ENCODE measurements at regions not wholly inside any gene's neighbourhood (a gene's known extent, or its start where the extent isn't known, plus 50 kb on each side); places are given as distances from the start of the nearest gene placed in this dataset.

GRCh38 chr4:183030823-183031222 is 68.2 kb upstream of the WWC2 start (continued):
- TF ChIP-seq, protein P1, sequence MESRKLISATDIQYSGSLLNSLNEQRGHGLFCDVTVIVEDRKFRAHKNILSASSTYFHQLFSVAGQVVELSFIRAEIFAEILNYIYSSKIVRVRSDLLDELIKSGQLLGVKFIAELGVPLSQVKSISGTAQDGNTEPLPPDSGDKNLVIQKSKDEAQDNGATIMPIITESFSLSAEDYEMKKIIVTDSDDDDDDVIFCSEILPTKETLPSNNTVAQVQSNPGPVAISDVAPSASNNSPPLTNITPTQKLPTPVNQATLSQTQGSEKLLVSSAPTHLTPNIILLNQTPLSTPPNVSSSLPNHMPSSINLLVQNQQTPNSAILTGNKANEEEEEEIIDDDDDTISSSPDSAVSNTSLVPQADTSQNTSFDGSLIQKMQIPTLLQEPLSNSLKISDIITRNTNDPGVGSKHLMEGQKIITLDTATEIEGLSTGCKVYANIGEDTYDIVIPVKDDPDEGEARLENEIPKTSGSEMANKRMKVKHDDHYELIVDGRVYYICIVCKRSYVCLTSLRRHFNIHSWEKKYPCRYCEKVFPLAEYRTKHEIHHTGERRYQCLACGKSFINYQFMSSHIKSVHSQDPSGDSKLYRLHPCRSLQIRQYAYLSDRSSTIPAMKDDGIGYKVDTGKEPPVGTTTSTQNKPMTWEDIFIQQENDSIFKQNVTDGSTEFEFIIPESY (IDR thresholded peaks at IDR 0.05) = no peak
- TF ChIP-seq, protein P2, sequence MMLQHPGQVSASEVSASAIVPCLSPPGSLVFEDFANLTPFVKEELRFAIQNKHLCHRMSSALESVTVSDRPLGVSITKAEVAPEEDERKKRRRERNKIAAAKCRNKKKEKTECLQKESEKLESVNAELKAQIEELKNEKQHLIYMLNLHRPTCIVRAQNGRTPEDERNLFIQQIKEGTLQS (IDR thresholded peaks at IDR 0.05) = no peak
- no peak for TF ChIP-seq MAX (IDR thresholded peaks at IDR 0.05)

- no peak for DNase-seq (ENCODE audit: low spot score)
- Histone ChIP-seq H3K36me3 (ENCODE audit: control insufficient read depth in 4 of 4, insufficient read depth in 3 of 4, low read depth in 1 of 4, low read length in 3 of 4) (no peaks in the 10 kb centered on the region), H3K9me3 (ENCODE audit: control insufficient read depth in 4 of 4, low read length in 3 of 4) (no peaks in the 10 kb centered on the region), H3K27me3 (ENCODE audit: control insufficient read depth in 4 of 4, insufficient read depth in 4 of 4, low read length in 3 of 4) (peaks cover 0 to 2% (median 0%) of the 10 kb centered on the region in 4 donors), H3K27ac (ENCODE audit: low read depth in 1 of 2, low read length in 2 of 2) (no peak overlapping the region), H3K9ac (ENCODE audit: low read depth in 1 of 2, low read length in 2 of 2) (no peak overlapping the region), H3K4me3 (ENCODE audit: low read depth in 1 of 3, low read length in 3 of 3) (no peak overlapping the region), H3K4me1 (ENCODE audit: control insufficient read depth in 4 of 4, insufficient read depth in 4 of 4, low read length in 3 of 4) (no peaks in the 10 kb centered on the region)
- TF ChIP-seq RAD21 (IDR thresholded peaks at IDR 0.05) = no peak
- TF ChIP-seq YY1 (IDR thresholded peaks at IDR 0.05) = no peak
- TF ChIP-seq EGR1 (IDR thresholded peaks at IDR 0.05; ENCODE audit: low read depth in 2 of 2) = no peak
- TF ChIP-seq, protein P1 (IDR thresholded peaks at IDR 0.05) = no peak
- no peak for TF ChIP-seq JUND (IDR thresholded peaks at IDR 0.05)
- no peak for TF ChIP-seq SP1 (IDR thresholded peaks at IDR 0.05)
- TF ChIP-seq FOXA2 (IDR thresholded peaks at IDR 0.05) = no peak
- TF ChIP-seq GABPA (IDR thresholded peaks at IDR 0.05 in 1 of 2, conservative IDR thresholded peaks at IDR 0.05 in 1 of 2) = no peak
- TF ChIP-seq, protein P2 (IDR thresholded peaks at IDR 0.05) = no peak
- TF ChIP-seq TAF1 (conservative IDR thresholded peaks at IDR 0.05) = no peak
- no peak for TF ChIP-seq RXRA (IDR thresholded peaks at IDR 0.05)
- no peak for TF ChIP-seq HNF4A (conservative IDR thresholded peaks at IDR 0.05)
- TF ChIP-seq FOXA1 (IDR thresholded peaks at IDR 0.05) = no peak
- no peak for TF ChIP-seq NR2F2 (IDR thresholded peaks at IDR 0.05)
- TF ChIP-seq MAX (IDR thresholded peaks at IDR 0.05) = no peak
- no peak for TF ChIP-seq CTCF (IDR thresholded peaks at IDR 0.05; ENCODE audit: low read depth, low read length, missing input control)
- TF ChIP-seq, protein P3, sequence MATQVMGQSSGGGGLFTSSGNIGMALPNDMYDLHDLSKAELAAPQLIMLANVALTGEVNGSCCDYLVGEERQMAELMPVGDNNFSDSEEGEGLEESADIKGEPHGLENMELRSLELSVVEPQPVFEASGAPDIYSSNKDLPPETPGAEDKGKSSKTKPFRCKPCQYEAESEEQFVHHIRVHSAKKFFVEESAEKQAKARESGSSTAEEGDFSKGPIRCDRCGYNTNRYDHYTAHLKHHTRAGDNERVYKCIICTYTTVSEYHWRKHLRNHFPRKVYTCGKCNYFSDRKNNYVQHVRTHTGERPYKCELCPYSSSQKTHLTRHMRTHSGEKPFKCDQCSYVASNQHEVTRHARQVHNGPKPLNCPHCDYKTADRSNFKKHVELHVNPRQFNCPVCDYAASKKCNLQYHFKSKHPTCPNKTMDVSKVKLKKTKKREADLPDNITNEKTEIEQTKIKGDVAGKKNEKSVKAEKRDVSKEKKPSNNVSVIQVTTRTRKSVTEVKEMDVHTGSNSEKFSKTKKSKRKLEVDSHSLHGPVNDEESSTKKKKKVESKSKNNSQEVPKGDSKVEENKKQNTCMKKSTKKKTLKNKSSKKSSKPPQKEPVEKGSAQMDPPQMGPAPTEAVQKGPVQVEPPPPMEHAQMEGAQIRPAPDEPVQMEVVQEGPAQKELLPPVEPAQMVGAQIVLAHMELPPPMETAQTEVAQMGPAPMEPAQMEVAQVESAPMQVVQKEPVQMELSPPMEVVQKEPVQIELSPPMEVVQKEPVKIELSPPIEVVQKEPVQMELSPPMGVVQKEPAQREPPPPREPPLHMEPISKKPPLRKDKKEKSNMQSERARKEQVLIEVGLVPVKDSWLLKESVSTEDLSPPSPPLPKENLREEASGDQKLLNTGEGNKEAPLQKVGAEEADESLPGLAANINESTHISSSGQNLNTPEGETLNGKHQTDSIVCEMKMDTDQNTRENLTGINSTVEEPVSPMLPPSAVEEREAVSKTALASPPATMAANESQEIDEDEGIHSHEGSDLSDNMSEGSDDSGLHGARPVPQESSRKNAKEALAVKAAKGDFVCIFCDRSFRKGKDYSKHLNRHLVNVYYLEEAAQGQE (IDR thresholded peaks at IDR 0.05) = no peak
- no peak for TF ChIP-seq HNF4G (IDR thresholded peaks at IDR 0.05)
- 54% methylated on average over 1 of the region's 1 CpG for WGBS
Measured at GRCh38 chr4:183030309-183030708, 68.7 kb upstream of the WWC2 start.
